Activated T-helper 1 cell treated with anti-CD3 and anti-CD28 coated beads, Interleukin-12 subunit alpha, Interleukin-12 subunit beta, Interleukin-2, Interleukin-4 antibody, amounts not matched to agents 30 ng/mL and 10 ng/mL and 1 ng/mL, durations not matched to agents 14 hours and 24 hours and 36 hours (primary cell): ENCODE measurements at regions not wholly inside any gene's neighbourhood (a gene's known extent, or its start where the extent isn't known, plus 50 kb on each side); places are given as distances from the start of the nearest gene placed in this dataset.

ENCODE experiments used
- DNase-seq: peaks from one replicate; pipeline ENCODE4 v3.0.0; 2021; ENCODE audit warnings: low spot score
- H3K27ac Mint-ChIP-seq: one replicate; pipeline ENCODE4 v1.8.0; 2021; ENCODE audit warnings: mild to moderate bottlenecking, mixed read lengths
- H3K27me3 Mint-ChIP-seq: one replicate; pipeline ENCODE4 v1.8.0; 2022; ENCODE audit warnings: mild to moderate bottlenecking, moderate library complexity, mixed read lengths; ENCODE audit not compliant: insufficient read depth
- H3K36me3 Mint-ChIP-seq: one replicate; pipeline ENCODE4 v1.8.0; 2021; ENCODE audit warnings: low read depth, mixed read lengths
- H3K4me1 Mint-ChIP-seq: one replicate; pipeline ENCODE4 v1.8.0; 2021; ENCODE audit warnings: low read depth, mixed read lengths
- H3K4me3 Mint-ChIP-seq: one replicate; pipeline ENCODE4 v1.8.0; 2021; ENCODE audit warnings: mild to moderate bottlenecking, moderate library complexity, mixed read lengths
- H3K9me3 Mint-ChIP-seq: one replicate; pipeline ENCODE4 v1.8.0; 2021; ENCODE audit warnings: mixed read lengths
- intact Hi-C: fragments of 100-400 bp; cut with micrococcal nuclease; formaldehyde crosslinking; loops from one replicate; pipeline ENCODE4 v1.15.1; 2024

DNA sequence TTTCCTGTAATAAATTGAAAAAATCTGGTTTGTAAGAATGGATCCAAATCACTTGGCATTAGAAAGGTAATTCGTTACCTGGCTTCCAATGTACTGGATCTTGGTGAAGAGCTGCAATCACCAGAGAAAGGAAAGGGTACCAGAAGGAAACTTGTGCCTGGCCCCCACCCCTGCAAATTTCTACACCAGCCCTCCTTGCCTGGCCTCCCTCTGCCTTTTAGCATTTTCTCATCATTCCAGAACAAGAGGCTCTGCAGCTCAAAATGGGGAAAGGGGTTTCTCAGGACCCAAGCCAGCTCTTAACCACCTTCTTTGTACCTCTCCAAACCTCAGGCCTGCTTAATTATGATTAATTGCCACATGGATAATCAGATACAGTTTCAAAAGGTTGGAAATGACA is 612.8 kb upstream of the MGMT start:
- intact Hi-C loops: no loop called here
- Mint-ChIP-seq H3K27me3 (peaks cover 3% of the 10 kb centered on the region), H3K27ac (no peak overlapping the region), H3K9me3 (no peaks in the 10 kb centered on the region), H3K36me3 (no peaks in the 10 kb centered on the region), H3K4me1 (no peaks in the 10 kb centered on the region), H3K4me3 (no peak overlapping the region)
- DNase-seq: no peak

DNA sequence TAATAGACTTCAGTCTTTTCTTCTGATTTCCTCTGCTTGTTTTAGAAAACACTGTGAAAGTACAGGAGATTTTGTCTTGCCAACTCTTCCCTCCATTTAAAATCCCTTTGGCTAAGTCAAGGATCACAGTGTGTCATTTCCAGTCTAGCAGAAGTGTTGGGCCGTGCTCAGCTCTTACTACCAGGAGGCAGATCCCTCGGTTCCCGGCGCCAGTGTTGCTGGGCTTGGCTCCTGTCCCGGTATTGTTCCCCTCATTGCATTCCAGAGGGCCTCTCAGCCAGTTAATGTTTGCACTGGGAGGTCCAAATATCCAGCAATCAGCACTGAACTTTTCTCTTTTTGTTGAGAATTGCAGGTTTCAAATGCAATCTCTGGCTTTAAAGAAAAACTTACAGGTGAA is 612.1 kb upstream of the MGMT start:
- no peak for DNase-seq
- no peaks in the 10 kb centered on the region for H3K36me3 Mint-ChIP-seq
- intact Hi-C loops: no loop called here
- H3K4me1 Mint-ChIP-seq: no peaks in the 10 kb centered on the region
- H3K27me3 Mint-ChIP-seq: peaks cover 3% of the 10 kb centered on the region
- no peak overlapping the region for H3K27ac Mint-ChIP-seq
- no peak overlapping the region for H3K4me3 Mint-ChIP-seq
- H3K9me3 Mint-ChIP-seq: no peaks in the 10 kb centered on the region

DNA sequence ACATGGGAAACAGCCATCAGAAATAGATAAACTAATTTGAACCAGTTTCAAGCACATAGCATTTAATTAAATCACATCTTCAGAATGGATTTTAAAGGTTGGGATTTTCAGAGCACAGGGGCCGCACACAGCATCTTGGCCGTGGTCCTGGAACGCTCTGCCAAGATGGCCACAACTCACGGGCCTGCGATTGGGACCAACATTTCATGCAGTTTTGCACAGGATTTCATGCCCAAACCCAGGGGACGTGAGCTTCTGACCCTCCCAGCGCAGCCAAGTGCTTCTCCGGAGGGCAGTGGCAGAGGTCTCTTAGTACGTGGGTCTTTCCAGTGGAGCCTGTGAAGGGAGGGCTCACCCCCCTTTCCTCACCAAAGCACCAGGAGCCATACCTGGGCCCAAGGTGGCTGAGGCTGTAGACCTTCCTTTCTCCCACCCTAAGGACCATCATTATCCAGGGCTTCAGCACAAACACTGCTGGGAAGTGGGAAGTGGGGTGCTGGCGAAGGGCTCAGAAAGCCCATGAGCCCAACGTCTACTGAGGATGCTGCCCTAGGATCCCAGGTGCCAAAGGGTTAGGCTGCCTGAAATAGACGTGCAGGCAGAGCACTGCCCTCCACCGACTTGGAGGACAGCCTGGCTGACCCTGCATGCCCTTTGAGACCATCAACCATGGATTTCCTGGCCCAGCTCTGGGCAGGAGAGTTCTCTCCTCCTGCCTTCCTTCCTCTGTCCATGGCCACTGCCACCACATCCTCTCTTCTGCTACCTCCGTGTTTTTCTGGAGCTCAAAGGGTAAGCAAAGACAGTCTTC is 611.2 kb upstream of the MGMT start:
- Mint-ChIP-seq H3K4me1 (no peaks in the 10 kb centered on the region), H3K36me3 (no peaks in the 10 kb centered on the region), H3K27me3 (no peaks in the 10 kb centered on the region), H3K27ac (no peak overlapping the region), H3K4me3 (no peak overlapping the region), H3K9me3 (no peaks in the 10 kb centered on the region)
- intact Hi-C loops: no loop called here
- DNase-seq: no peak

DNA sequence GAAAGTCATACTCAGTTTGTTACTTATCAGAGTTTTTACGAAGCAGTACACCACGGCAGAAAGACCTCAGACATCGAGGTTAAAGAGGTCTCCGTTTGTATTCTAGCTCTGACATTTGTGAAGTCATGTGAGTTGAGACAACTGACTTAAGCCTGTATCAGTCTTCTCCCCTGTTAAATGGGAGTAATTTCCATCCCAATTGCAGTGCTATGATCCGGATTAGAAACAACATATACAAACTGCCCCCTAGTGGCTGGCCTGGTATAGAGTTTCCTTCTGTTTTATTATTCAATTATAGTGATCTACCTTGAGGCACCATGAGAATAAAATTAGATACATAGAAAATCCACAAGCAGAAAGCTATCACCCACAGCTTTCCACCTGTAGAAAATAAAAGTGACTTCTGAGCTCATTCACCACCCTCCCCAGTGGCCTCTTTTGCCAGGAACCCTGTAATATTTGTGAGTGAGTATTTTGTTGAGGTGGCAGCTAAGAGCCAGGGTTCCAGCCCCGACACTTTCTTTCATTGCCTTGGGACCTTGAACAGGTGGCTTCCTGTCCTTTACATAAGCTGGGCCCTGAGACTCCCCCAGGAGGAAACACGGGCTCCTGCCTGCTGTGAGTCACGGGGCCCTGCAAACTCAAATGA is 607.2 kb upstream of the MGMT start:
- intact Hi-C loops: loop anchor here (2.0 kb wide), 1 partner anchor 229 kb away; no protein-coding TSS in a partner anchor
- H3K27ac Mint-ChIP-seq: no peak overlapping the region
- DNase-seq: no peak
- H3K4me3 Mint-ChIP-seq: no peak overlapping the region
- no peaks in the 10 kb centered on the region for H3K4me1 Mint-ChIP-seq
- no peaks in the 10 kb centered on the region for H3K27me3 Mint-ChIP-seq
- no peaks in the 10 kb centered on the region for H3K9me3 Mint-ChIP-seq
- no peaks in the 10 kb centered on the region for H3K36me3 Mint-ChIP-seq

DNA sequence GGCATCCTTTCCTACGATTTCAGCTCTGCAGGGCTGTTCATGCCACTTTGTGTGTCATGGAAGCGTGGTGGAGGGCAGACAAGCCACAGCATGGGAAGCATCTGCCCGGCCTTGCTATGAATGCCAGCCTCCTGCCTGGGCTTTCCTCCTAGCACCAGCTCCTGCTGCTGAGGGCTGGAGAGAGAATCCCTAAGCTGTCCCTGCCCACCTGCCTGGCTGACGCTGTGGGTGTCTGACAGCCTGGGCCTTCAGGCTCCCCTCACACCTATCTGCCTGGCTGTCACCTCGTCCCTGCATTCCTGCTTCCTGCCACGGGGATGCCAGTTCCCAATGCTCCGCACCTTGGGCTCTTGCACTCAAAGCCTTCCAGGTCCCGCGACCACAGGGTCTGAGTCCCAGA is 606.5 kb upstream of the MGMT start:
- Mint-ChIP-seq H3K9me3 (no peaks in the 10 kb centered on the region), H3K4me1 (no peaks in the 10 kb centered on the region), H3K36me3 (no peaks in the 10 kb centered on the region), H3K27me3 (no peaks in the 10 kb centered on the region), H3K27ac (no peak overlapping the region), H3K4me3 (no peak overlapping the region)
- no peak for DNase-seq
- intact Hi-C loops: loop anchor here (2.0 kb wide), 1 partner anchor 230 kb away; no protein-coding TSS in a partner anchor

DNA sequence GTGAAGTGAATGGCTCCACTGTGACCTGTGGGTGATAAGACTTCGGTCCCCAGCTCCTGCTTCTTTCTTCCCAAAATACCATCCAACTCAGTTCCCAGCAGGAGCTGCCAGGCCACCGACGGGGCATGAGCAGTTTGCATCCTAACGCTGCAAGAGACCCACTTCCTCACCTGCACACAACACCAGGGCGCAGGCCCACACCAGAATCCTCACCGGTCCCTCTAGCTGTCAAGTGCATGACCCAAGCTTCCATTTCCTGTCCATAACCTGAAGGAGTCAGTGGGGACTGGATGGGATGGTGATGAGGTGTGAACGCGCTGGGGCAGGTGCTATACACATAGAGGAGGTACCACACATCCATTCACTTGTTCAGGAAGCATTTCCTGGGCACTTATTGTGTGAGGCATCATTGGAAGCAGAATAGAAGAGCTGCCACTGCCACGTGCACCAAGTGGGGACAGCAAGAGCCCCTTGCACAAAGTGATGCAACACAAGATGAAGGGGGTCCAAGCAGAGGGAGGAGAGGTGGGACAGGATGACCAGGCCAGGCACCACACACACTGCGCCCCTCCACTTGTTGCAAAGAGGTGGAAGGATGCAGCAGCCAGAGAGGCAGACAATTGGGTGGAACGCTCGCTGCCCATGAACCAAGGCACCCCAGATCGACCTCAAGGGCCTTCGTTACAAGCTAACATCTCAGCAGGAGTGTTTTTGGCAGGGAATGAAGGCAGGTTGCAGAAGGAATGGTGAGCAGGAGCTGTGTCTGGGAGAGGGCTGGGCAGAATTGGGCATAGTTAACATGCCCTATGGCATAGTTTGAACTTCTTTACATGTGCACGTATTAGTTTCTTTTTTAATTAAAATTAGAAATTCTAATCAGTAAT is 605.8 kb upstream of the MGMT start:
- no peaks in the 10 kb centered on the region for H3K9me3 Mint-ChIP-seq
- H3K27ac Mint-ChIP-seq: no peak overlapping the region
- H3K4me3 Mint-ChIP-seq: no peak overlapping the region
- H3K4me1 Mint-ChIP-seq: no peaks in the 10 kb centered on the region
- DNase-seq: no peak
- intact Hi-C loops: loop anchor here (2.0 kb wide), 1 partner anchor 230 kb away; no protein-coding TSS in a partner anchor
- no peaks in the 10 kb centered on the region for H3K27me3 Mint-ChIP-seq
- no peaks in the 10 kb centered on the region for H3K36me3 Mint-ChIP-seq

DNA sequence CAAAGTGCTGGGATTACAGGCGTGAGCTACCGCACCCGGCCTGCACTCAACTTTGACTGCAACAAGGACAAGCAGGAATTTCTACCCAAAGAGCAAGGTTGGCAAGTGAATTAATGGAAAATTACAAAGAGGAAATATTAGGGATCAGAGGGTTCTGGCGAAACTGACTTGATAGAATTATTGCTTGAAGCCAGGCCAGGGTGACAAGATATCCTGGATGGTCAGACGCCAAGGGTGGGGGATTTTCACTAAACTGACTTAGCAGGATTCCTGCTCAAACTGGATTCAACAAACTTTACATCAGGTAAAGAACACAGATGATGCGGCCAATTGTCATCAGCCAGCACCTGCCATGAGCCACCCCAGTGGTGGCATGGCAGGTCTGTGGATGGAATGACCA is 603.6 kb upstream of the MGMT start:
- DNase-seq: no peak
- Mint-ChIP-seq H3K4me3 (no peak overlapping the region), H3K9me3 (no peaks in the 10 kb centered on the region), H3K27me3 (no peaks in the 10 kb centered on the region), H3K27ac (no peak overlapping the region), H3K36me3 (no peaks in the 10 kb centered on the region), H3K4me1 (no peaks in the 10 kb centered on the region)
- intact Hi-C loops: no loop called here

DNA sequence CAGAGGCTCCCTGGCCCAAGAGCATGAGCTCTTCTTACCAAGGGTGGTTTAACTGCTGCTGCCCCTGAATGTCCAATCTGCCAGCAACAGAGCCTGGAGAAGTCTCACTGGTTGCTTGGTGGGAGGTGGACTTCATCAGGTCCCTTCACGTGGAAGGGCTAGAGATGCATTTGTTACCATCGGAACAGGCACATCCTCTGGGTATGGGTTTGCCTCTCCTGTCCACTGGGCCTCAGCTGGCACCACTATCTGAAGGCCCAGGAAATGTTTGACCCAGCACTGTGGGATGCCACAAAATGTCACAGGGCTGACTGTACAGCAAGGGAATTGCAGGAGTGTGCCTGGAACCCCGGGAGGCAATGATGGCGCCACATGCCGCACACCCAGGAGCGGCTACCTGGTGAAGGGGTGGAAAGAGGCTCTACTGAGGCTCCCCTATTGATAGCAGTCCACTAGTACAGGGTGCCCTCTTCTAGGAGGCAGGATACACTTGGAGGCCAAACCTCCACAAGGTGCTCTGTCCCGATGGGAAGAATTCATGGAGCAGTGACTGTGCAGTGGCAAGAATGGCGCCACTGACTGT is 603.1 kb upstream of the MGMT start:
- no peak for DNase-seq
- Mint-ChIP-seq H3K36me3 (no peaks in the 10 kb centered on the region), H3K4me1 (no peaks in the 10 kb centered on the region), H3K9me3 (no peaks in the 10 kb centered on the region), H3K27me3 (no peaks in the 10 kb centered on the region), H3K27ac (no peak overlapping the region), H3K4me3 (no peak overlapping the region)
- intact Hi-C loops: no loop called here

DNA sequence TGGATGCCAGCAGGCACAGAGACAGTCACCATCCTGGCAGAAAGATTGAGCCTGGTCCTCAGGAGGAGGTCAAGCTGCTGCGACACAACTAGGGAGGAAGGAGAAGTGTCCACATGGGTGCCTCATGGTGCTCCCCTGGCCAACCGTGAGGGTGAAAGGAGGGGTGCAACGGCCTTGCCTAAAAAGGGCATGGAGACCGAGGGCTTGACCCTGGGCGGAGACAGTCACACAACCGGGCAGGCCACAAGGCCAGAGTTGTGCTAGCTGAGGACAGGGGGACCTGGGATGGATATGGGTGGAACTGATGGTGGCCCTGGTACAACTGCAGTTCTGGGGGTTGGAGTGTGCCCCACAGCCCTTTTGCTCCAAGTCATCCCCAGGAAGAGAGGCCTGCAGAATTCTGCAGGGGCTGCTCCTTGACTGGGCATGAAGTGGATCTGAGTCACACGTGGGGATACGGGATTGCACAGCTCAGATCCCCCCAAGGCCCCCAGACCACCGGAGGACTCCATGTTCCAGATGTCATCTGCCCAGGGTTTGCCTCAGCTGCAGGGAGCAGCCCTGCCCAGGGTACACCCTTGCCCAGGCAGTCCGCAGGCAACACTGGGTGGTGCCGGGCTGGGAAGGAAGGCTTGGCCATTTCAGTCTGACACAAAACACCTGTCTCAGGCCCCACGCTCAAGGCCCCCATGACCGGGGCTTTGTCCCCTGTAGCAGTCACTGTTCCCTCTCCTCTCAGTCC is 602.3 kb upstream of the MGMT start:
- DNase-seq: no peak
- Mint-ChIP-seq H3K27ac (no peak overlapping the region), H3K27me3 (no peaks in the 10 kb centered on the region), H3K9me3 (no peaks in the 10 kb centered on the region), H3K4me3 (no peak overlapping the region), H3K36me3 (no peaks in the 10 kb centered on the region), H3K4me1 (no peaks in the 10 kb centered on the region)
- intact Hi-C loops: no loop called here

DNA sequence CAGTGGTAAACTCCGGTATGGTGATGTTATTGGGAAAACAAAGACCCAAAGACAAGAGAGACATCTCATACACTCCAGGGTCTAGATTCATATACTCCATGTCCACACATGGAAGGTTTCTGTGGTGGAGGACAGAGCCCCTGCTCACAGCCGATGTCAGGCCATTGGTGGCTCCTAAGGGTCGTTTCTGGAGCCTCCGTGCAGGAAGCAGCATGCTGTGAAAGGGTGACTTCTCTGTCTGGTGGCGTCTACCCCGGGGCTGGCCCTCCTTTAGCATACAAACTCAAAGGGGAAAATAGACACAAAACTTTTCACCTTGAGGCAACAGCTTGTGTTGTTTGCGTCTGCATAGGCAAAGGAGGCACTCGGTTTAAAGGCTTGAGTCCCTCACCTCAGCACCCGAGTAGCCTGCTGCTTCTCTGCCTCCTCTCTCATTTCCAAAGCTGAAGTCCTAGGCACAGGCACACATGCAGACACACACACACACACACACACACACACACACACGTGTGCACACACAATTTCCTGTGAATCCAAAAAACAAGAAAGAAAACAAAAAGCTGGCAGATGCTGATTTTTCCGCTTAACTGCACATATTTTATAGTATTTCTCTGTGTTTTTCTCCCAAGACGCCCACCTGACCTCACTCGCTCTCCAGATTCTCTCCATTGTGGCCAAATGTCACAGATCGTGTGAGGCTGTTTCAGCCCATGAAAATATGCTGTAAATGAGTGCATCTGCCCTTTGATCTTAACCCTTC is 601.4 kb upstream of the MGMT start:
- Mint-ChIP-seq H3K4me1 (no peaks in the 10 kb centered on the region), H3K9me3 (no peaks in the 10 kb centered on the region)
- intact Hi-C loops: no loop called here

DNA sequence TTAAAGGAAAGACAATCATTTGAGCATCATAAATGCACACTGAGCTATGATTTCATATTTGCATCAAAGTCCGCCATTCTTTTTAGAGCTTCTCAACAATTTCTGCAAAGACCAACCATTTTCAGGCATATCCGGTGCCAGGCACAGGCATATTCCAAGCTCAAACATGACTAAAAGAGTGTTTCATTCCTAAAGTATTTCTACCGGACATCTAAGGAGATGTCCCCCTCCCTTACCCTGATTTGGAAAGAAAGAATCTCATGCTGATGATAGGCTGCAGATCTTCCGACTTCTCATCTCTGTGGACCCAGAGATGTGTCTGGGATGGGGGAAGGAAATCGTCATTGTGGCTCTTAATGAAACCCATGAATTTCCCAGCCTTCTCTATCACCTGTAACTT is 600.5 kb upstream of the MGMT start:
- no peaks in the 10 kb centered on the region for H3K36me3 Mint-ChIP-seq
- H3K4me3 Mint-ChIP-seq: no peak overlapping the region
- intact Hi-C loops: no loop called here
- no peaks in the 10 kb centered on the region for H3K4me1 Mint-ChIP-seq
- DNase-seq: no peak
- no peaks in the 10 kb centered on the region for H3K9me3 Mint-ChIP-seq
- no peak overlapping the region for H3K27ac Mint-ChIP-seq
- H3K27me3 Mint-ChIP-seq: no peaks in the 10 kb centered on the region

More for the DNA sequence above, 601.4 kb upstream of the MGMT start:
- Mint-ChIP-seq H3K27ac (no peak overlapping the region), H3K27me3 (no peaks in the 10 kb centered on the region), H3K36me3 (no peaks in the 10 kb centered on the region), H3K4me3 (no peak overlapping the region)
- DNase-seq: no peak

DNA sequence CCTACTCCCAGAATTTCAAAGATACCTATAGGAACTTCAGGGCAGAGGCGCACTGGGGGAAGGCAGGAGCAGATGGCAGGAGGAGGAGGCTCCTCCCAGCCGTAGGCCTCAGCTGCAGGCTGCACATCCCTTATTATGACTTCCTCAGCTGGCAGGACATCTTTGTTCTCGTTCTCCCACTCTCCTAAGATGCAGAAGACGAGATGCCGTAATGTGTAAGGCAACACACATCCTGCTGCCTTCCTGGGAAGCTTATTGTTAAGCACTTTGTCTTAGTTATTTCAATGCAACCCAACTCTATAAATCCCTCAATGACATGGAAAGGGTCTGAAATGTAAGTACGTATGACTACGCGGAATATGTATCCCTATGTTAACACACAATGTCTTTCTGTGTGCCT is 599.8 kb upstream of the MGMT start:
- DNase-seq: no peak
- intact Hi-C loops: no loop called here
- Mint-ChIP-seq H3K27me3 (no peaks in the 10 kb centered on the region), H3K4me1 (no peaks in the 10 kb centered on the region), H3K9me3 (no peaks in the 10 kb centered on the region), H3K4me3 (no peak overlapping the region), H3K27ac (no peak overlapping the region), H3K36me3 (no peaks in the 10 kb centered on the region)
